Umbilical cord (tissue), 1 donor: ENCODE measurements at regions not wholly inside any gene's neighbourhood (a gene's known extent, or its start where the extent isn't known, plus 50 kb on each side); places are given as distances from the start of the nearest gene placed in this dataset.

Source experiments
- DNase-seq: peaks from one replicate; pipeline ENCODE4 v3.0.0-alpha.2; 2015; ENCODE audit warnings: low spot score

- DNase-seq, result no peak
These were observed 176.6 kb upstream of the C9orf72 start for GRCh38 chr9:27749838-27750237.

GRCh38 chr9:27750566-27750965 lies 177.3 kb upstream of the C9orf72 start:
- no peak for DNase-seq

GRCh38 chr9:27752069-27752468 lies 178.8 kb upstream of the C9orf72 start:
- no peak for DNase-seq

- no peak for DNase-seq
These were observed 182.6 kb upstream of the C9orf72 start for GRCh38 chr9:27755846-27756245.

- DNase-seq, result no peak
These were observed 183.1 kb upstream of the C9orf72 start for GRCh38 chr9:27756418-27756817.

- no peak for DNase-seq
These were observed 190.6 kb upstream of the C9orf72 start for GRCh38 chr9:27763831-27764230.

GRCh38 chr9:27765266-27766072 lies 192.2 kb upstream of the C9orf72 start:
- DNase-seq, result peak; percentile 16

- DNase-seq, result peak; percentile 58
These were observed 193.0 kb upstream of the C9orf72 start for GRCh38 chr9:27766073-27766835.

GRCh38 chr9:27768781-27769180 lies 195.5 kb upstream of the C9orf72 start:
- no peak for DNase-seq

- DNase-seq, result no peak
These were observed 197.3 kb upstream of the C9orf72 start for GRCh38 chr9:27770541-27770940.

GRCh38 chr9:27771803-27772545 lies 198.7 kb upstream of the C9orf72 start:
- DNase-seq, result peak; percentile 12

- DNase-seq, result no peak
These were observed 211.8 kb upstream of the C9orf72 start for GRCh38 chr9:27784847-27785713.

GRCh38 chr9:27785714-27786100 lies 212.4 kb upstream of the C9orf72 start:
- DNase-seq, result no peak

- no peak for DNase-seq
These were observed 214.6 kb upstream of the C9orf72 start for GRCh38 chr9:27787891-27788290.

GRCh38 chr9:27791311-27791710 lies 218.0 kb upstream of the C9orf72 start:
- DNase-seq, result no peak

- DNase-seq, result no peak
These were observed 219.8 kb upstream of the C9orf72 start for GRCh38 chr9:27792971-27793689.

- DNase-seq, result no peak
These were observed 226.0 kb upstream of the C9orf72 start for GRCh38 chr9:27799326-27799725.

GRCh38 chr9:27800159-27800558 lies 226.9 kb upstream of the C9orf72 start:
- no peak for DNase-seq

GRCh38 chr9:27800692-27801370 lies 227.6 kb upstream of the C9orf72 start:
- no peak for DNase-seq

- DNase-seq, result no peak
These were observed 228.3 kb upstream of the C9orf72 start for GRCh38 chr9:27801545-27801944.
